ENCODE measurements at regions not wholly inside any gene's neighbourhood (a gene's known extent, or its start where the extent isn't known, plus 50 kb on each side); places are given as distances from the start of the nearest gene placed in this dataset.

GRCh38 chr14:56057071-56057741 lies 61.0 kb upstream of the PELI2 start:
- TF ChIP-seq CTCF (IDR thresholded peaks at IDR 0.05) (no peak), POLR2A (IDR thresholded peaks at IDR 0.05) (no peak), POLR2AphosphoS5 (IDR thresholded peaks at IDR 0.05) (no peak)
